ENCODE measurements at regions not wholly inside any gene's neighbourhood (a gene's known extent, or its start where the extent isn't known, plus 50 kb on each side); places are given as distances from the start of the nearest gene placed in this dataset.

- ATAC-seq: no peak
- no peak overlapping the region for H3K27ac ChIP-seq
- peaks cover 0 to 1% (median 0%) of the 10 kb centered on the region in 12 donors for H3K9me3 ChIP-seq
- DNase-seq: no peak
- H3K27me3 ChIP-seq: no peaks in the 10 kb centered on the region
- H3K36me3 ChIP-seq: no peaks in the 10 kb centered on the region
- peaks cover 0 to 3% (median 0%) of the 10 kb centered on the region in 12 donors for H3K4me1 ChIP-seq
- H3K4me3 ChIP-seq: no peak overlapping the region
- intact Hi-C loops (cut with DNase I): loop anchor here in 1 of 10 donors (10.0 kb wide), 1 partner anchor 979 kb away; no protein-coding TSS in a partner anchor
- TF ChIP-seq POLR2A (IDR thresholded peaks at IDR 0.05): no peak
- TF ChIP-seq, protein P1, sequence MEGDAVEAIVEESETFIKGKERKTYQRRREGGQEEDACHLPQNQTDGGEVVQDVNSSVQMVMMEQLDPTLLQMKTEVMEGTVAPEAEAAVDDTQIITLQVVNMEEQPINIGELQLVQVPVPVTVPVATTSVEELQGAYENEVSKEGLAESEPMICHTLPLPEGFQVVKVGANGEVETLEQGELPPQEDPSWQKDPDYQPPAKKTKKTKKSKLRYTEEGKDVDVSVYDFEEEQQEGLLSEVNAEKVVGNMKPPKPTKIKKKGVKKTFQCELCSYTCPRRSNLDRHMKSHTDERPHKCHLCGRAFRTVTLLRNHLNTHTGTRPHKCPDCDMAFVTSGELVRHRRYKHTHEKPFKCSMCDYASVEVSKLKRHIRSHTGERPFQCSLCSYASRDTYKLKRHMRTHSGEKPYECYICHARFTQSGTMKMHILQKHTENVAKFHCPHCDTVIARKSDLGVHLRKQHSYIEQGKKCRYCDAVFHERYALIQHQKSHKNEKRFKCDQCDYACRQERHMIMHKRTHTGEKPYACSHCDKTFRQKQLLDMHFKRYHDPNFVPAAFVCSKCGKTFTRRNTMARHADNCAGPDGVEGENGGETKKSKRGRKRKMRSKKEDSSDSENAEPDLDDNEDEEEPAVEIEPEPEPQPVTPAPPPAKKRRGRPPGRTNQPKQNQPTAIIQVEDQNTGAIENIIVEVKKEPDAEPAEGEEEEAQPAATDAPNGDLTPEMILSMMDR (IDR thresholded peaks at IDR 0.05): no peak
- 44 to 57% (median 48%) methylated on average over 7 of the region's 7 CpGs for WGBS, 4 donors
Measured at GRCh38 chr21:17053321-17053720, 459.5 kb upstream of the CXADR start.

DNA sequence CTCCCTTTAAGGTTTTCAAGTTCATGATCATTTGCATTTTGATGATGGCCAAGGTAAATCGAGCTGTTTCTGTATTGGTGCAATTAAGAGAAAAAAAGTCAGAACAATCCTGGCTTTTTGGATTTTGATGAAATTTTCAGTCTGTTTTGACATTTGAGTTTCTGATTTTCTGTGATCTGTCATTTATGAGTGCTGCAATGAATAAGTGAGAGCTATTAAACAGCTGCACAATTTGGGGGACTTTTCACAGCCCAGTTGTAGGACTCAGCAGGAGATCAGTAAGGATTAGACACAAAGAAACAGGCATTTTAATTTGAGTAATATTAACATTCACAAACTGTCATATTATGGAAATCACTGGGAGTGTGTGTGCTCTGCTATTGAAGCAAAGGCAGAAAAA is 452.9 kb upstream of the CXADR start:
- Histone ChIP-seq H3K4me3 (no peak overlapping the region), H3K27me3 (no peaks in the 10 kb centered on the region), H3K4me1 (no peaks in the 10 kb centered on the region), H3K9me3 (peaks cover 0 to 6% (median 0%) of the 10 kb centered on the region in 12 donors), H3K27ac (no peak overlapping the region), H3K36me3 (no peaks in the 10 kb centered on the region)
- no peak for TF ChIP-seq POLR2A (IDR thresholded peaks at IDR 0.05)
- TF ChIP-seq, protein P1 (IDR thresholded peaks at IDR 0.05): no peak
- 66 to 73% (median 67%) methylated on average over 1 of the region's 1 CpG for WGBS, 4 donors
- ATAC-seq (no peak), DNase-seq (no peak)
- intact Hi-C loops (cut with DNase I): loop anchor here in 1 of 10 donors (10.0 kb wide), 1 partner anchor 985 kb away; no protein-coding TSS in a partner anchor

GRCh38 chr21:17066006-17066405 is 446.8 kb upstream of the CXADR start:
- H3K4me3 ChIP-seq: no peak overlapping the region
- H3K36me3 ChIP-seq: no peaks in the 10 kb centered on the region
- H3K27ac ChIP-seq: no peak overlapping the region
- no peaks in the 10 kb centered on the region for H3K4me1 ChIP-seq
- peaks cover 0 to 6% (median 0%) of the 10 kb centered on the region in 12 donors for H3K9me3 ChIP-seq
- intact Hi-C loops (cut with DNase I): no loop called here
- DNase-seq: no peak
- no peaks in the 10 kb centered on the region for H3K27me3 ChIP-seq
- ATAC-seq: no peak
- no peak for TF ChIP-seq POLR2A (IDR thresholded peaks at IDR 0.05)
- TF ChIP-seq, protein P1 (IDR thresholded peaks at IDR 0.05): no peak

- DNase-seq: no peak
- no peaks in the 10 kb centered on the region for H3K36me3 ChIP-seq
- 69 to 85% (median 74%) methylated on average over 3 of the region's 3 CpGs for WGBS, 4 donors
- no peaks in the 10 kb centered on the region for H3K4me1 ChIP-seq
- H3K9me3 ChIP-seq: no peaks in the 10 kb centered on the region
- TF ChIP-seq, protein P1 (IDR thresholded peaks at IDR 0.05): no peak
- TF ChIP-seq POLR2A (IDR thresholded peaks at IDR 0.05): no peak
- intact Hi-C loops (cut with DNase I): no loop called here
- H3K4me3 ChIP-seq: no peak overlapping the region
- no peaks in the 10 kb centered on the region for H3K27me3 ChIP-seq
- no peak overlapping the region for H3K27ac ChIP-seq
- no peak for ATAC-seq
Measured at GRCh38 chr21:17071093-17071492, 441.8 kb upstream of the CXADR start.

Measured in heart left ventricle (tissue), 16 donors.